NCI-H510A (cell line): ENCODE measurements at regions not wholly inside any gene's neighbourhood (a gene's known extent, or its start where the extent isn't known, plus 50 kb on each side); places are given as distances from the start of the nearest gene placed in this dataset.

Experiments
- DNase-seq: peaks from one replicate; lab custom pipeline; 2025; lab: John Stamatoyannopoulos, UW

DNA sequence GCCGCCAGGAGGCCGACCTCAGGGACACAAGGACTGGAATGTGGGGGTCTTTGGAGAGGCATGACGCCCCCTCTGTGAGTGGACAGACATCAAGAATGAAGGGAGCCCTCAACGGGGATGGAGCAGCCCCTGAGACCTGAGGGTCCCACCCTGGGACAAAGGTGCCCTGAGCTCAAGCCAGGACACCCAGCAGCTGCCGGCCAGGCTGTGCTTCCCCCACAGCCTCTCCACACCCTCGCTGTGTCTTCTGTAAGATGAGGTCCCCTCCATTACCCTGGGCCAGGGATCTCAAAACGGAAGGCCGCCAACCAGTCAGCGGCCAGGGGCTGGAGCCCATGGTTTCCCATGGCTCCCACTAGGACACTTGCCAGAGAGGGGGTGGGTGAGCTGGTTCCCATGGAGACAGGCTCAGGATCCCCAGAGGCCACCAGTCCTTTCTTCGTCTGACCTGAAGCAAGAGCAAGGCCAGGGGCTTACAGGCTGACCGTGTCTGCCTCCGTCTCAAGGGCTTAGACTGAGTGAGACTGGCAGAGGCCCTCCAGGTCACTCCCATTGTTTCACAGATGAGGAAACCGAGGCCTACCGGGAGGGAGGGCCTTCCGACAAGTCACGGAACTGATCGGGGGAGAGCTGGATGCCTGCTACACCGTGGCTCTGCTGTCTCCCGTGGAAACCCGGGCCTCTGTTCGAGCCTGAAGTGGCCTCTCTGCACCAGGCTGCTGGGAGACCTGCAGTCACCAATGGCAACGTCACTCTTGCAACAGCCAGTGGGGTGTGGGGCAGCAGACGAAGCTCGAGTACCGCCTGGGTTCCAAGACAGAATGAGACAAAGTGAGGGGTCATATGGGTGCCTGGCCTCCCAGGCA is 91.7 kb upstream of the DIO3 start:
- DNase-seq = no peak

DNA sequence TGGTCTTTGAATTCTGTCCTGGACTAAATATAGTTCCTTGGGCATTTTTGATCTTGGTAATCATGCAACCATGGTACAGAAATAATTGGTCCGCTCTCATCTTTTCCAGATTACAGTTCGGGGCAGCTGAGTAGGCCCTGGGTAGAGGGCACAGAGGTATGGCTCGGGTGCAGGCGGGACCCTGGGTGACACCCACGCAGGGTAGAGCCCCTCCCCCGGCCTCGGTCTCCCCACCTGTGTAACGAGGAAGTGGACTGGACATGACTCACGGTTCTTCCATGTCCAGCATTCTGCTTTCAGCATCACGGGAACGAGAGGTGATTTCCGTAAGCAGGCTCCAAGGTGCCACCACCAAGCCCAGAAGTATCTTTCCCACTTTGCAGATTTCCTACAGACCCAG is 91.0 kb upstream of the DIO3 start:
- DNase-seq = no peak

DNA sequence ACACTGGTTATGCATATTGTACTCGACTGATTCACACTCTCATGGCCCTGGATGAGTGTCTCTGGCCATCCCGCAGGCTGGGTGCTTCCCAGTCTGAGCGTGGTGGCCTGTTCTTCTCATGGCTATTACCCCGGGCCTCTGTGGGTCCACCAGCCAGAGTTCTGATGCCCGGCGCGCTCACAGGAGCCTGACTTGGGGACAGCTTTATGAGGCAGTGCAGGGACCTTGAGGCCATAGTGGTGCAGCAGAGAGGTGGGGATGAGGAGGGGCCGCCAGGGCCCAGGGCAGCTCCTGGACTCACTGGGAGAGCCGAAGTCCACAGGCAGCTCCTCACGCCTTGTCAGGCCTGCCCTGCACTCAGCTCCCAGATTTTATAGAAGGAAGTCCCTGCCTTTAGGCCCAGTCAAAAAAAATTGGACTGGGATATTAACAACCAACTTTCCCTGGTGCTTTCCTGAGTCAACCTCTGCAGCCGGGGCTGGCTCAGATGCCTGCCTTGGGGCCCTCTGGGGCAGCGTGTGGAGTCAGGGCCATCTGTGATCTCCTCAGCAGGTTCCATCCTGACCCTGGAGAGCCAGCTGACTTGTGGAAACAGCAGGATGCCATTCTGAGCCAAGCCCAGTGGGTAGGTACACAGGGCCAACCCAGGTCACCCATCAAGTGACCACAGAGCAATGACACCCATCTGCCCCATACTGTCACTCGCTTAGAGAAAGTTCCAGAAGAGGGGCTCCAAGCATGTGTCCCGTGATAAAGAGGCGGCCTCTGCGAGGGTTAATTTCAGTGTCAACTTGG is 89.4 kb upstream of the DIO3 start:
- DNase-seq = no peak

DNA sequence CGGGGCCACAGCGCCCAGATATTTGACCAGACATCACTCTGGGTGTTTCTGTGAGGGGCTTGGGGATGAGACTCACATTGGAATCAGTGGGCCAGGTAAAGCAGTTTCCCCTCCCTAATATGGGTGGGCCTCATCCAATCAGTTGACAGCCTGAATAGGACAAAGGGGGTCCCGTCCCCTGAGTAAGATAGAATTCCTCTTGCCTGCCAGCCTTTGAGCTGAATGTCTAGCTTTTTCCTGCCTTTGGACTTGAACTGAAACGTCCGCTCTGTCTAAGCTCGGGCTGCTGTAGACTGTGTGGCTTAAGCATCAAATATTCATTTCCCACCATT is 88.8 kb upstream of the DIO3 start:
- no peak for DNase-seq

DNA sequence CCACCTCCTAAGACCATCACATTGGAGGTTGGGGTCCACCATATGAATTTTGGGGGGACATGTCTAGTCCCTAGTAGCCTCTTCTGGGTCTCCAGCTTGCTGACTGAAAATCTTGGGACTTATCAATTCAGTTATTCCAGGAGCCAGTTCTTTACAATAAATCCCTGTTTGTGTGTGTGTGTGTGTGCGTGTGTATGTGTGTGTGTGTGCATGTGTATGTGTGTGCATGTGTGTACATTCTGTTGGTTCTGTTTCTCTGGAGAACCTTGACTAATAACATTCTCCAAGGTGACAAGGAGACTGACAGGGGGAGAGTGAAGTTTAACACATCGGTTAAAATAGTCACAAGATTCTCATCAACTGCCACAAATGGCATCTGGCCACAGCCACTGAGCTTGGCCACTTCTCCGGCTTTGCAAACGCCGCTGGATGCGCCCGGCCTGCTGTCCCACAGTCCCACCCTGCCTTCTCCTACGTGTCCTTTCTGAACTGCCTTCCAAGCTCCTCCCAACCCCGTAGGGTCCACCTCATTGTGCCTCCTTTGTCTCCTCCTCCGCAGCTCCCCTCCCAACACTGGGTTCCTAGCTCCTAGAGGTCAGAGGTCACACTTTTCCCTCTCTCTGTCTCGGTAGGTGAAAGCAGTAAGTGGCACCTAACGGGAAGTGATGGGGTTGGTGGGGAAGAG is 88.1 kb upstream of the DIO3 start:
- no peak for DNase-seq

DNA sequence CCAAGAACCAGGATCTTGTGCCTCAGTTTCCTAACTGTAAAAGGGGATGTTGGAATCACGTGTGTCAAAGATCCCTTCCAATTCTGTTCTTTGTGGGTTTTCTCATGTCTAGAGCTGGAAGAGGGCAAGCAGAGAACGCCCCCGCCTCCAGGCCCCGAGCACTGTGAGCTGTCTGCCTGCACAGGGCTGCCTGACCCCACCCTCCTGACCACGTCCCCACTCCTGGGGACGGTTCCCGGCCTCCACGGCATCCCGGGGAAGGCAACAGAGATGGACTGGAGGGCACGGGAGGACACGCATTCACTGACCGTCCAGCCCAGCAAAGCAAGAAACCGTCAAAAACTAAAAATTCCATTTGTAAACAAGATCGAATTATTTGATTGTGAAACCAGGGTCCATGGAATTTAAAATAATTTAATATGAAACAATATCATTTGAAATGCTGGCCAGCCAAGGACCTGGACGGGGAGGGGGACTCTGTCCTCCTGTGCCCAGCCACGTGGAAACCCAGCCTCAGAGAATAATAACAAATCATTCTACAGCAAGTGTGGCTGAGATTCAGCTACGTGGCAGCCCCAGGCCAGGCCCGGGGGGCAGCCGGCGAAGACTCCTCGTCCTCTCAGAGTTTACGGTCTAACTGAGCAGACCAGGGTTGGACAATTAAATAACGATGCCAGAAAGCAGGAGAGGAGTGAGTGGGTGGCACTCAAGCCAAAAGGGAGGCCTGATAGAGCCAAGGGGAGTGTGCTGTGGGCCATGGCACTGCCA is 87.3 kb upstream of the DIO3 start:
- no peak for DNase-seq

DNA sequence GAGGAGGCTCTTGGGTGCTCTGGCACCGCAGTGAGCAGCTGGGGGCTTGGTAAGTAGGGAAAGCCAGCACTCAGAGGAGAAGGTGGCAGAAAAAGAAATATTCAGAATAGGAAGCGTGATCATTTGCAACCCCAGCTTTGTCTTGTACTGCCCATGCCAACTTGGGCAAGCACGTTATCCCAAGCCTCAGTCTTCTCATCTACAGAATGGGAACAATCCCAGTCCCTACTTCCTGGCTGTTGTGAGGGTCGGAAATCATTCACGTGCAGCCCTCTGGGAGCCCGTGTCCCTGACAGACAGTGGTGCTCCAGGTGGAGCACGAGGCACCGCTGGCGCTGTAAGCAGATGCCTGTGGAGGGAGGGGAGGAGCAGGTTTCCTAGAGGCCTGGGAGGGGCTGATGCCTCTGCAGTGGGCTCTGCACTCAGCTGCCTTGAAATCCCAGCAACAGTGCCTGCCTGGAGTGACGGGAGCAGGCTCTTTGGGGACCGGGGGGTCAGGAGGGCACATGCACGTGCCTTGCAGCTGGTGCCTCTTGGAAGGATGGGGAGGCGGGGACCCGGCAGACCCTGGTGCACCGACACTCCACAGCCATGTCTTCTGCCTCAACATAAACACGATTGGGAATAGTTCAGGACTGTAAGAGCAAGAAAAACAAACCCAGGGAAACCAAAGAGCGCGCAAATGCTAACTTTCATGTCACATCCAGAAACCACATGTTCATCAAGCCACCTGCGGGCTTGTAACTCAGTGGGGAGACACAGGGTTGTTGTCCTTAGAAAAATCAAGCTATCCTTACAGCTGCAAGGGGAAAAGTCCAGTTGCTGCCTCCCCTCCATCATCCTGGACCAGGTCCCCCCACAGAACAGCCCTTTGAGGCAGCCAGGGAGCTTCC is 86.5 kb upstream of the DIO3 start:
- no peak for DNase-seq

DNA sequence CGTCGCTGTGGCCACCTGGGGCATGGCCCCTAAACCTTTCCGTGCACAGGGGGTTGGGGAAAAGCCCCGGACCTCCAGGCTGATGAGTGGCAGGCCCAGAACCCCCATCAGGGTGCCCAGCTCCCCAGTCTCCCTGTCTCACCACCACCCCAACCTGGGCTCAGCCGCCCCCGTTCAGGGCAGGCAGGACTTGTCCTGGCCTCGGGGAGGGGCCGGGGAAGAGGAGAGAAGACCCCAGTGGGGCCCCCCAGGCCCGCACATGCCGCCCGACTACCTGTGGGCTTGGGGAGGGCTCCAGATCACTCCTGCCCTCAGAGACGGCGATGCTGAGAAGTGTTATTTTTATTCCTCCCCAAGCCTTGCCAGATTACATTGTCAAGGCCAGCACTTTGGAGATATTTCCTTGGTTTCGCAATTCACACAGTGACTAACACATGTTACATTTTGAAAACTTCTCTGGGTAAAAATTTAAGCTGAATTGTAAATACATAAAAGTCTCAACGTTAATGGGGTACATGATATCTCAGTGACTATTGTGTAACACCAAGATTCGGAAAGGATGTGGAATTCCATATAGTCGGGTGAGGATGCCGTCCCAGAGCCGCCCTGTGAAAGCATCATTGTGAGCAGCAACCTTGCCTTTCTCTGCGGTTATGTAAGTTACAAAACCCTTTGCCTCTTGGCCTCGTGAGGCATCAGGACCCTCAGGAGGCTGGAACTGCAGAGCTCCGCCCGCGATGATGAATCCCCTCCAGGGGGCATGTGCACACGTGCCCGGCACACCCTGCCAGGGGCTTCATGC is 85.6 kb upstream of the DIO3 start:
- DNase-seq = no peak

DNA sequence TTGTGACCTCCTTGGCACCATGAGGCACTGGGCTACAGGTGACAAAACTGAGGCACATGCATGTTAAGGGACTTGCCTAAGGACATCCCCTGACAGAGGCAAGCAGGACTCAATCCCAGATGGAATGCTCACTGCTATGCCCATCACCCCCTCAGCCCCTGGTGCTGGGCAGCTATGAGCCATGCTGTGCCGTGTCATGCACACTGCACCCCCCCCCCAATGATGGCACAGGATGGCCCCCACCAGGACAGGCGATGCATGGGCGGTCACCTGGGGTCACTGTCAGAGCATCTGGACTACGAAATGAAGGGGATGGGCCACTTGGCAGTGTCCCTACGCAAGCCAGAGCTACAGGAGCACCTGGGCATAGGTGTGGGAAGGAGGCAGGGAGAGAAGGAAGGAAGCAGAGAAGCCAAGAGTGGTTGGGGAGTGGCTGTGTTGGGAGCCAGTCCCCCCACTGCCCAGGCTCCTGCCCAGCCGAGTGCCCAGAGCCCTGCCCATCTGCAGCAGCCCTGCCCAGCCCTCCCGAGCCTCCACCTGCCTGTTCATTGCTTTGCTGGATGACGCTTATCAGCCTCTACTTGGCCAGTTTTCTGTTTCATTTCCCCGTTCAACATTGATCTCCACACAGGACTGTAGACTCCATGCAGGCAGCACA is 84.9 kb upstream of the DIO3 start:
- no peak for DNase-seq

DNA sequence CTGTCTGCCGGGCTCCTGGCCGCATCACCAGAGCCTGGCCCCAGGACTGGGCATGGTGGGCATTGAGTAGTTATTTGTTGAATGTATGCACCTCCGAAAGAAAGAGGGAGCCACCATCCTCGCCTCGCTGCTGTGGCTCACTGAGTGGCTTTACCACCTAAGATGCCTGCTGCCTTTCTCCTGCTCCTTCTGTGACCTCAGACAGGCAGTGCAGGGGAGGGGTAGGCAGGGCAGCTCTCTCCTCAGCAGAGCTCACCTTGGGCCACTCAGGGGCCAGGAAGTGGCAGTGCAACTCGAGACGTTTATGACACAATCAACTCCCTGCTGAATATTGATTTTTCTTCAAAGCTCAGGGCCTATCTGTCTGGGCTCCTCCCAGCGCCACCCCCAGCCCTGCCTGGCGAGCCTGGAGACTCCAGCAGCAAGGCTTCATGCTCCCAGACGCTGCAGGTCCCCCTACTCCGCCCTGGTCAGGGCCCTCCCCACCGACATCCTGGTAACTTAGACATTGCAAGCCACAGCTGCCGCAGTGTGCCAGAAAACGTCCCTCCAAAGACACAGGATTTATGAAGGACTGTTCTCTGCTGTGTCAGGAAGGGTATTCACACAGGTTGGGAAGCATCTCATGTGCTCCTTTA is 84.3 kb upstream of the DIO3 start:
- DNase-seq = peak; percentile 89

DNA sequence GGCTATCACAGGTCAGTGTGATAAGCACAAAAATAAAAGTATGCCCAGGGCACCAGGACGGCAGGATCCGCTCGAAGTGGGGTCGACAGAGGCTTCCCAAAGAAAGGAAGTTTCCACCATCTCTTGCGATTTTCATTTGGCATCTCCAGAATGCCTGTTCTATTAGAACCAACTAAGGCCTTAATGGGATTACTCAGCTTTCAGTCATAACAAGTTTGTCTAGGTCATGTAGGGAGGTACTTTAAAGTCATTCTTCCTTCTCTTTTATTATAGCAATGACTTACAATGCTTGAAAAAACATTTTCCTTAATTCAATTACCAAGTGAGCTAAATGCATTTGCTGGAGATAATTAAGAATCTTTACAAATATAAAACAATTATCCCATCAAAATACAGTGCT is 83.6 kb upstream of the DIO3 start:
- DNase-seq = no peak

DNA sequence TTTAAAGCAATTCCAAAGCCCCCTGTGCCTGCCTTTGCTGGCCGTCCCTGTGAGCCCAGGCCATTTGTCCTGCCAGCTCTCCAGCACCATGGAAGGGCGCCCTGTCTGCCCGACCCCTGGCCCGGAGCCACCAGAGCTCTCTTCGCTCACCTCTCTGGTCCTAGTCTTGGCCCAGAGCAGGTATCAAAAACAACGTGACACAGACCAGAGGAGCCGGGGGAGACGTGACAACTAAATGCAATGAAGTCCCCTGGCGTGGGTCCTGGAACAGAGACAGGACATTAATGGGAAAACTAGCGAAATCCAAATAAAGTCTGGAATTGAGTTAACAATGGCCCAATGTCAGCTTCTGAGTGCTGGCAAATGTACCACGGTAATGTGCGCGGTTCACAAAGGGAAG is 83.2 kb upstream of the DIO3 start:
- DNase-seq = no peak

DNA sequence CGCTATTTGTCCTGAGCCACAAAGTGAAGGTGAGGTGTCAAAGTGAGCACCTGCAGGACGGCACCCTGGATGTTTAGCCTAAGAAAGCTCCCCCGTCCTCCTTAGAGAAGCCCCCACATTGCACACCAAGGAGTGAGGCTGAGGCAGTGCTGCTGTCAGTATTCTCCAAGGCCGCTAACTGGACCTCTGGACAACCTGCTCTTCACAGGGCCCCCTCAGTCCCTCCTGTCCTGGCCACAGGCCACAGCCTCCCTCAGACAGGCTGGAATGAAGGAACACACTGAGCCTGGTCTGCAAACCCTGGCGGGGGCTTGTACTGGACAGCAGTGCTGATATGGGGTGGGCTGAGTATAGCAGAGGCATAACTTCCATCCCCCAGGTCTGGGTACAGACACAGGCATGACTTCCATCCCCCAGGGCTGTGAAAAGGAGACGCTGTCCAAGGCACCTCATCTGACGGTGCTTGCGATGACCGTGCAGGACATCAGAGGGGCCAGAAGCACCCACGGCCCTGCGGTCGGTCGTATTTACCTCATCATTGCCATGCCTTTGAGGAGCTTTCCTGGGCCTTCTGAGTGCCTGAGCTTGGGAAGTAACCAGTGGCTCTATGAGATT is 82.4 kb upstream of the DIO3 start:
- DNase-seq = no peak

DNA sequence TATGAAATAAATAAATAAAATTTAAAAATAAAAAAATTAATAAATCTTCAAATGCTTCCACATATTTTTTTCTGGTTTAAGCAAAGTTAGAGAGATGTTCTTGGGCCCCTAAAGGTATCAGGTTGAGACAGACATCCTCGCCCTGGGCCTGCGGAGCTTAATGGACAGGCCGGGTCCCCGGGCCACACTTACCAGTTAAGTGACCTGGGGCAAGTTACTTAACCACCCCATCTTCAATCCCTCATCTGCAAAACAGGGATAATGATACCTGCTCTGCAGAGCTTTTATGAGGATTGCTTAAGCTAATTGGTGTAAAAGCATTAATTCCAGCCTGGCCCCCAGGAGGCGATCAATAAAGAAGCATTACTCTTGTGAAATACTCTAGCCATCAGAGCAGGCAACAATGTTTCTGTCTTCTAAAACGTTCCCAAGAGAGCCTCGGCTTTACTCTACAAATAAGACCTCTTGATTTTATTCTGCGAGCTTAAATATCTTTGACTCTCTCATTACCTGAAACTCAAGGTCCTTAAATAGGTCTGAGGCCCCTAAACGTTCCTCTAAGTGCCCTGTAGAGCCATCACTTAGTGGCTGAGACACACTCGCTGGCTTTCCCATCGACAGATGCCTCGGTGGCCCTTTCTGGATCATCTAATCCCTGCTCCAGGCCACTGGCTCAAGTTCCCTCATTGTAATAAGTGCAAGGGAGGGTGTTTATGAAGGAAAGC is 81.1 kb upstream of the DIO3 start:
- no peak for DNase-seq

DNA sequence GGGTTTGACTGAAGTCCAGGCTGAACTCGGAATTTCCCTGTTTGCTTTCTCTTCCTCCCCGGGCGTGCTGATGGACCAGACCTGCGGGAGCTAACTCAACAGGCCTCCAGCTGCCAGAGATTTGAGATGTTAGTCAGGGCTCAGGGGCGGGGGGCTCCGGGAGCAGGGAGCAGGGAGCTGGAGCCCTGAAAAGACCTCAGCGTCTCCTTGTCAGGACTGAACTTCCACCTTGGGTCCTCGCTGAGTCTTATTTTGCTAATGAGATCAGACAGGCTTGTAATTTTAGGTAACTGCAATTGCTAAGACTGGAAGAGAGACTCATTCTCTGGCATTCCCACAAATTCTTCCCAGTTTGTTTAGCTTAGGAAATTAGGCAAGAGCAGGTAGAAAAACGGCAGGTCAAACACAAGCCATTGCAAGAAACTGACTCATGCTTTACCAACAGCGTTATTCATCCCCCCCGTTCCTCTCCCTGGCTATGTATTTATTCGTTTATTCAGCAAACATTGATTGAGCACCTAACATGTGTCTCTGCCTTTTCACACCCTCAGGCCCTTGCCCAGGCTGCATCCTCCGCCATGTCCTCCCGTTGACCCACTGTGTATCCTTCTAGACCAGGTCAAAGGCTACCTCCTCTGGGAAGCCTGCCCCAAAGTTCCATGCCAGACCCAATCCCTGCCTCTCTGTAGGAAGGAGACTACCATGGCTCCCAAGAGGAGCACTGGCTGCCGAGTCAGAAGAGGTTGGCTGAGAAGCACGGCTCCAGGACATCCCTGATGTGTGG is 80.4 kb upstream of the DIO3 start:
- no peak for DNase-seq

DNA sequence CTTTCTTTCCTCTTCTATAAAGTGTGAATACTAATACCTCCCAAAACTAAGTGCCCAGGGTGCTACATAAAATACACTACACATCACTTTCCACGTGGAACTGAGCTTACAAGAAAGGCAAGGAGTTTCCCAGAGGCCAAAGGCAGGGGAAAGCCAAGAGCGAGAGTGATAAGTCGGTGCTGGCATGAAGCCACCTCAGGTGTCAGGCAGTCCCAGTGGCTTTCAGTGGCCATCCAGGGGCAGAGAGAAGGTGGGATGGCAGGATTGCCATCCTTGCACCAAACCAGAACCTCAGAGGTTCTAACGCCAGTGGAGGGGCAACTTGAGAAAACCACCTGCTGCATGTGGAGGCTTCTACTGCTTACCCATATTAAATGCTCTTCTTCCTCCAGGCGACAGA is 79.7 kb upstream of the DIO3 start:
- DNase-seq = no peak

DNA sequence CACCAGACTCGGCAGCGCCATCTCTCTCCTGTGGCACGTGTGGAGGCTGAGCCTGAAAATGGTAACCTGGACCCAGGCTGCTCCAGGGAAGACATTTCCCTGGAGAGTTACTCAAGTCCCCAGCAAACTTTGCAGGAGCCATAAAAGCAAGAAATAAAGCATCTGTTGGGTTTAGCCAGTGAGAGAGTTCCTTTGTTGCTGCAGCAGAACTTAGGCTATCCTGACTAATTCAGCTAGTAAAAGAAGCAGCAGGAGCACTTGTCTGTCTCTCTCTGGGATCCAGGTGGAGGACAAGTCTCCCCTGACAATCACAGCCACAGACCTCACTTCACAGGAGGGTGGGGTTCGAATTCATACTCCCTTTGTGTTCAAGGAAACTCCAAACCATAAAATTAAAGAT is 79.2 kb upstream of the DIO3 start:
- DNase-seq = no peak
